Activated CD8-positive, alpha-beta memory T cell treated with anti-CD3 and anti-CD28 coated beads for 48 hours (primary cell): ENCODE measurements at regions not wholly inside any gene's neighbourhood (a gene's known extent, or its start where the extent isn't known, plus 50 kb on each side); places are given as distances from the start of the nearest gene placed in this dataset.
A peak's percentile ranks its signal among the peaks of the same experiment; 100 is the strongest.
"Not testable (repeated sequence)": the region's sequence is repeated elsewhere in the genome, so short reads cannot be mapped to it uniquely, and the experiment has no call there.

Source experiments
- DNase-seq, 3 experiments: peaks; one replicate each; pipeline ENCODE4 v3.0.0-alpha.2; 2020; ENCODE audit warnings: low read depth in 2 of 3, low spot score in 2 of 3

- DNase-seq: not testable (repeated sequence)
These were observed 73.9 kb upstream of the LYZL2 start for GRCh38 chr10:30703446-30703845.

GRCh38 chr10:30702860-30703259 is 73.3 kb upstream of the LYZL2 start:
- DNase-seq: no peak

GRCh38 chr10:30701451-30702173 is 72.1 kb upstream of the LYZL2 start:
- peak in 2 of 3 experiments; percentile 63 to 68 for DNase-seq

GRCh38 chr10:30697806-30698205 is 68.3 kb upstream of the LYZL2 start:
- DNase-seq: no peak

GRCh38 chr10:30697221-30697620 is 67.7 kb upstream of the LYZL2 start:
- not testable (repeated sequence) for DNase-seq

- not testable (repeated sequence) for DNase-seq
These were observed 67.0 kb upstream of the LYZL2 start for GRCh38 chr10:30696416-30697185.

DNA sequence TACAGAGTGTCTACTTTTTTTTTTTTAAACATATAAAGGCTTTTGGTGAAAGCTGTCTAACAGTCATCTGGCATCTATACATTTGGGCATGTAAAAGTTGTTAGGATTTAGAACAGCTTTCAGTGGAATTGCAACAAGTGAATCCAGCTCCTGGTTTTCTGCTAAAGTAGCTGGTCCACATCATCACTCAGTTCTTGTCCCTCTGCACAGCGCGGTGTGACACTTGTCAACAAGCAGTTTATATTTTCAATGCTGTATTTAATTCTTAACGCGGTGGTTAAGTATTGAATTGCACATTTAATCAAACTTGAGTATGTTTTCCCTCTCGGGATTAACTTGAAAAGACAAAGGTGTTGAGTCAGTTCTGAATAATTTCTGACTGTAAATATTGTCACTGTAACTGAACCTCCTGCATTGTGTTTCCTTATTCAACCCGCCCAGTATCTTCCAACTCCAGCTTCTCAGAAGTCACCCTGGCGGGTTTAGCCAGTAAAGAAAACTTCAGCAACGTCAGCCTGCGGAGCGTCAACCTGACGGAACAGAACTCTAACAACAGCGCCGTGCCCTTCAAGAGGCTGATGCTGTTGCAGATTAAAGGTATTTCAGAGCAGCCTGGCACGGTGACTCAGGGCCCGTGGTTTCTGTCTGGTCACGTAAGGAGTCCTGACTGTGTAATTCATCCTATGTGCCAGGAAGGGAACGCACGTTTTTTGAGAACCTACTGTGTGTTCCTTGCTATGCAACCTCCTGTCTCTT is 66.1 kb upstream of the LYZL2 start:
- peak in 1 of 3 experiments; percentile 58 for DNase-seq

- DNase-seq: no peak
These were observed 65.1 kb upstream of the LYZL2 start for GRCh38 chr10:30694518-30695228.

DNA sequence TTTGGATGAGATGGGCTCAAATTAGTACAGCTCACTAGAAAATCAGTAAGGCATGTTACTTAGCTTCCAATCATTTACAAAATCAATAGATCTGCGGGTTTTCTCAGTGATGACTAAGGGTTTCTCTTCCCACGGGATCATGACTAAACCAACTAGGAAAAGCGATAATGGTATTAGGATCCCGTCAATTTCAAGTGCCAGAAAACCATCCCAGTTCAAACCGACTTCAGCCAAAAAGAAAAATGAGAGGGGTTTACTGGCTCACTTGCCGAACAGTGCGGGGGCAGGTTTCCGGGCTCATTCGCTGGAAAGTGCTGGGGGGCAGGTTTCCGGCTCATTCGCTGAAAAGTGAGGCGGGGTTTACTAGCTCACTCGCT is 62.1 kb upstream of the LYZL2 start:
- DNase-seq: no peak

DNA sequence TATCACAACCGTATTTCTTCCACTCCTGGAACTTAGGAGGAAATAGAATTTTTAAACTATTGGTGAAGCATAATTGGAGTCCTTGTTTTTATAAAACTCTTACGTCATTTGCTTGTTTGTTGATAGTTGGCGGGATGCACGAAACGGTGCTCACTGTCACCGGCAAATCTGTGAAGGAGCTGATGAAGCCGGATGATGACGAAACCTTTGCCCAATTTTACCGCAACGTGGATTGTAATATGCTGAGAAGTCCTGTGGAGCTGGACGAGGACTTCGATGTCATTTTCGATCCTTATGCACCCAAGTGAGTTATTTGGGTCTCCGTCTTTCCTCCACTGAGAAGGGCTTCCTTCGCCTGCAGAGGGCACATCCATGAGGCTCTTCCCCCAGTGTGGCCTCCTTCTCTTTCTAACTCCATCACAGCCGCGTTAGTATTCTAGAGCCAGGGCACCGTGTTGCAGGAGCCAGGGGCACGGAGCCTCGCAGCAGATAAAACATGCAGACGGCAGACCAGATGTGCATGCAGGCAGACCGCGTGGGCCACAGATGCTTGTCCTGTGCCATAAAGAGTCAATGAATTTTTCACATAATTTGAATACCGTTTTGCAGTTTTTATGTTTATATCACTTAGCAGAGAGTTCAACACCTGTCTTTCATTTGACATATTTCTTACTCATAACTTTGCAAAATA is 61.5 kb upstream of the LYZL2 start:
- DNase-seq: not testable (repeated sequence)

GRCh38 chr10:30688456-30688855 is 58.9 kb upstream of the LYZL2 start:
- no peak for DNase-seq

DNA sequence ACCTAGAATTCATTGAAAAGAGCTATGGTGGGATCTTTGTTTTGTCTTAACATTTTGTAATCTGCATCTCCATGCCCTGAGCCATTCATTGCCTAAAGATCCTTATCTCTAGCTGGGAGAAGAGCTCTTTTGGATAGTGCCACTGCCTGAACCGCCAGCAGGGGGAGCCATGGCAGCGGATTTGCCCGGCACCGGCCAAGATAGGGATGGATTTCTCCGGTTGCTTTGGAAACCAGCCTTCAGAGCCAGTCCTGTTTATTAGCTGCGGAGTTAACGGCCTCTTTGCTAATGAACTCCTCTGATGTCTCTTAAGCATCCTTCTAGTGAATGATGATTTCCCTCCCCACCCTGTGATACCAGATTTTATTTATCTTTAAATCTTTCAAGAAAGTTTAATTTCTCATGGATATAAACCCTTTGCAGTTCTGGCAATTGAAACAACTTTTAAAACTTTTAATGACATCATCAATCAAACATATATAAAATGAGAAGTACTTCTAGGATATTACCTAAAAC is 58.2 kb upstream of the LYZL2 start:
- peak; percentile 63 to 84 (median 82) for DNase-seq

DNA sequence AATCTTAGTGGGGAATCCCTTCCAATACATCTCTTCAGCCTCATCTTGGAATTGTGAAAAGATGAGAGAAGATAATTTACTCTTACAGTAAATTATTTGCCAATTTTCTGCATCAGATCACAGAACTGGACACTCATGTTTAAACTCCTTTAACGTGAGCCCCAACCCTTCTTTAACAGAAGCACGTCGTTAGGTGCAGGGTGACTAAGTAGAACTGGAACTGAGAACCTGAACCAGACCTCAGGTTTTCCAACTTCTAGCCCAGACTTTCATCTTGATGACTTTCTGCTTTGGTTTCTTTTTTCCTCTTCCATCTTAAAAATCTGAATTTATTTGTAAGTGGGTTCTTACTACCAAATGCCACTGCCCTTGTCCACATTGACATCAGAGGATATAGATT is 57.2 kb upstream of the LYZL2 start:
- no peak for DNase-seq

GRCh38 chr10:30683496-30683895 is 53.9 kb upstream of the LYZL2 start:
- no peak for DNase-seq

- DNase-seq: peak in 1 of 3 experiments; percentile 54
These were observed 53.0 kb upstream of the LYZL2 start for GRCh38 chr10:30682377-30683199.

GRCh38 chr10:30680908-30681307 is 51.4 kb upstream of the LYZL2 start:
- no peak for DNase-seq
